Neural cell (in vitro differentiated cells): ENCODE measurements at regions not wholly inside any gene's neighbourhood (a gene's known extent, or its start where the extent isn't known, plus 50 kb on each side); places are given as distances from the start of the nearest gene placed in this dataset.

Experiments used
- H2AFZ ChIP-seq: fragments of 200-600, 300-800 bp; sonication (generic), shearing (Covaris generic); 2 replicates; pipeline ENCODE4 v1.6.0; 2014; ENCODE audit warnings: low read depth, mild to moderate bottlenecking, antibody characterized with exemption, low read length, moderate library complexity
- H3F3A ChIP-seq: fragments of 200-600 bp; shearing (Covaris generic); 2 replicates; pipeline ENCODE4 v1.6.1; 2016; ENCODE audit warnings: mild to moderate bottlenecking, moderate library complexity, mixed read lengths, antibody characterized with exemption, low read length; ENCODE audit not compliant: insufficient read depth, poor library complexity, severe bottlenecking
- H3K27ac ChIP-seq: fragments of 200-600, 300-800 bp; sonication (generic), shearing (Covaris generic); 2 replicates; pipeline ENCODE4 v1.5.1; 2014; ENCODE audit warnings: mild to moderate bottlenecking, low read length, moderate library complexity
- H3K27me3 ChIP-seq: fragments of 300-800, 200-600 bp; sonication (generic), shearing (Covaris generic); 2 replicates; pipeline ENCODE4 v1.6.0; 2014; ENCODE audit warnings: mild to moderate bottlenecking, low read depth, low read length, moderate library complexity; ENCODE audit not compliant: insufficient read depth
- H3K36me3 ChIP-seq: fragments of 300-800, 200-600 bp; sonication (generic), shearing (Covaris generic); 2 replicates; pipeline ENCODE4 v1.5.1; 2014; ENCODE audit warnings: mild to moderate bottlenecking, antibody characterized with exemption, low read length, moderate library complexity; ENCODE audit not compliant: insufficient read depth
- H3K4me2 ChIP-seq: fragments of 300-800, 200-600 bp; sonication (generic), shearing (Covaris generic); 2 replicates; pipeline ENCODE4 v1.6.0; 2014; ENCODE audit warnings: mild to moderate bottlenecking, low read length
- H3K4me3 ChIP-seq: fragments of 300-800, 200-600 bp; sonication (generic), shearing (Covaris generic); 2 replicates; pipeline ENCODE4 v1.5.1; 2014; ENCODE audit warnings: mild to moderate bottlenecking, low read length, moderate library complexity
- H3K79me2 ChIP-seq: fragments of 200-600 bp; shearing (Covaris generic); replicated peaks from 2 replicates; pipeline ENCODE4 v1.6.0; 2014; ENCODE audit warnings: mild to moderate bottlenecking, low read length, moderate library complexity; ENCODE audit not compliant: insufficient read depth
- H3K9ac ChIP-seq: fragments of 300-800, 200-600 bp; sonication (generic), shearing (Covaris generic); 2 replicates; pipeline ENCODE4 v1.6.1; 2016; ENCODE audit warnings: mild to moderate bottlenecking, low read length, mixed read lengths
- H3K9me2 ChIP-seq: fragments of 200-600 bp; shearing (Covaris generic); 2 replicates; pipeline ENCODE4 v1.6.1; 2016; ENCODE audit warnings: mild to moderate bottlenecking, low read length, mixed read lengths; ENCODE audit not compliant: insufficient read depth
- H3K9me3 ChIP-seq: fragments of 200-600, 300-800 bp; sonication (generic), shearing (Covaris generic); 2 replicates; pipeline ENCODE4 v1.6.1; 2016; ENCODE audit warnings: mild to moderate bottlenecking, mixed run types, low read length, moderate library complexity, mixed read lengths
- H4K20me1 ChIP-seq: fragments of 200-600 bp; shearing (Covaris generic); 2 replicates; pipeline ENCODE4 v1.6.1; 2016; ENCODE audit warnings: mild to moderate bottlenecking, mixed run types; ENCODE audit not compliant: insufficient read depth
- CTCF ChIP-seq: fragments of 450-650 bp; IDR thresholded peaks from 2 replicates; pipeline ENCODE4 v1.5.1; 2014; ENCODE audit warnings: antibody characterized with exemption, mild to moderate bottlenecking, moderate library complexity; ENCODE audit not compliant: poor library complexity, severe bottlenecking
- EP300 ChIP-seq: fragments of 450-650 bp; conservative IDR thresholded peaks from 2 replicates; pipeline ENCODE4 v1.6.1; 2014; ENCODE audit warnings: antibody characterized with exemption, mild to moderate bottlenecking, moderate library complexity; ENCODE audit not compliant: poor library complexity, severe bottlenecking
- EZH2 ChIP-seq: fragments of 200-600, 300-800 bp; shearing (Covaris generic), sonication (generic); IDR thresholded peaks from 2 replicates; pipeline ENCODE4 v1.6.1; 2014; ENCODE audit warnings: antibody characterized with exemption, low read length, borderline replicate concordance, mild to moderate bottlenecking; ENCODE audit not compliant: insufficient read depth, poor library complexity, severe bottlenecking
- MXI1 ChIP-seq: fragments of 450-650 bp; conservative IDR thresholded peaks from 2 replicates; pipeline ENCODE4 v1.6.1; 2014; ENCODE audit warnings: antibody characterized with exemption, mild to moderate bottlenecking; ENCODE audit not compliant: poor library complexity, severe bottlenecking
- POLR2AphosphoS5 ChIP-seq: IDR thresholded peaks from 2 replicates; pipeline ENCODE4 v1.6.1; 2012
- RAD21 ChIP-seq: fragments of 450-650 bp; conservative IDR thresholded peaks from 2 replicates; pipeline ENCODE4 v1.6.1; 2014; ENCODE audit warnings: antibody characterized with exemption, mild to moderate bottlenecking, moderate library complexity
- REST ChIP-seq: IDR thresholded peaks from 2 replicates; pipeline ENCODE4 v1.6.1; 2012; ENCODE audit warnings: borderline replicate concordance
- SMC3 ChIP-seq: fragments of 450-650 bp; conservative IDR thresholded peaks from 2 replicates; pipeline ENCODE4 v1.6.1; 2014; ENCODE audit warnings: antibody characterized with exemption, mild to moderate bottlenecking, moderate library complexity; ENCODE audit not compliant: poor library complexity
- TAF1 ChIP-seq: IDR thresholded peaks from 2 replicates; pipeline ENCODE4 v1.6.1; 2012; ENCODE audit warnings: low read depth

GRCh38 chr2:146124741-146125140, 1604.8 kb upstream of the ZEB2 start (continued):
- TF ChIP-seq SMC3 (no peak), EP300 (no peak)

- no peak overlapping the region for H3K4me3 ChIP-seq
- TF ChIP-seq CTCF (no peak), EZH2 (no peak), EP300 (no peak), MXI1 (no peak), TAF1 (no peak), RAD21 (no peak), REST (no peak), POLR2AphosphoS5 (no peak), SMC3 (no peak)
- no peaks in the 10 kb centered on the region for H3K9me3 ChIP-seq
- no peaks in the 10 kb centered on the region for H4K20me1 ChIP-seq
- H3K79me2 ChIP-seq, result no peaks in the 10 kb centered on the region
- H3K9me2 ChIP-seq, result no peaks in the 10 kb centered on the region
- no peaks in the 10 kb centered on the region for H3K27me3 ChIP-seq
- H3K9ac ChIP-seq, result no peak overlapping the region
- no peak overlapping the region for H2AFZ ChIP-seq
- no peak overlapping the region for H3K27ac ChIP-seq
- H3K4me2 ChIP-seq, result no peak overlapping the region
- H3K36me3 ChIP-seq, result no peaks in the 10 kb centered on the region
- H3F3A ChIP-seq, result no peaks in the 10 kb centered on the region
These were observed 1603.8 kb upstream of the ZEB2 start for GRCh38 chr2:146123714-146124113.

- Histone ChIP-seq H3K9me3 (no peaks in the 10 kb centered on the region), H3K36me3 (no peaks in the 10 kb centered on the region), H3K9ac (no peak overlapping the region), H3K27ac (no peak overlapping the region), H3K27me3 (no peaks in the 10 kb centered on the region), H3K4me3 (no peak overlapping the region), H3K4me2 (no peak overlapping the region), H3K79me2 (no peaks in the 10 kb centered on the region), H3F3A (no peaks in the 10 kb centered on the region), H3K9me2 (no peaks in the 10 kb centered on the region), H4K20me1 (no peaks in the 10 kb centered on the region), H2AFZ (no peak overlapping the region)
- TF ChIP-seq EP300 (no peak), RAD21 (no peak), REST (no peak), MXI1 (no peak), POLR2AphosphoS5 (no peak), SMC3 (no peak), CTCF (no peak), EZH2 (no peak), TAF1 (no peak)
These were observed 1603.3 kb upstream of the ZEB2 start for GRCh38 chr2:146123256-146123655.
